CD4-positive, alpha-beta T cell (primary cell): ENCODE measurements at regions not wholly inside any gene's neighbourhood (a gene's known extent, or its start where the extent isn't known, plus 50 kb on each side); places are given as distances from the start of the nearest gene placed in this dataset.

Source experiments
- ATAC-seq: fragments of 200-7000 bp; cut with Tn5 transposase; one replicate; pipeline ENCODE4 v1.10.0; 2022; ENCODE audit warnings: mild to moderate bottlenecking; ENCODE audit not compliant: poor library complexity
- CTCF ChIA-PET: fragments of 350-600 bp; sonication (Branson Sonifier 250); formaldehyde crosslinking; loops from one replicate; lab custom pipeline; 2021; ENCODE audit warnings: antibody characterized with exemption, inconsistent platforms; lab: Charles Lee
- POLR2A ChIA-PET: fragments of 350-600 bp; sonication (Branson Sonifier 250); formaldehyde crosslinking; loops from one replicate; lab custom pipeline; 2021; ENCODE audit warnings: antibody characterized with exemption, inconsistent platforms; lab: Charles Lee
- DNase-seq, 14 experiments: peaks; one replicate each; pipeline ENCODE4 v3.0.0-alpha.2; 2013 to 2020; ENCODE audit warnings: mixed read lengths in 2 of 14
- H3K27ac ChIP-seq, 2 donors: one replicate each; pipeline versions ENCODE4 v1.5.1 to v1.7.0; 2013; ENCODE audit warnings: low read length in 2 of 2, low read depth in 1 of 2, mild to moderate bottlenecking in 1 of 2
- H3K27me3 ChIP-seq, 2 experiments: 1 replicate in 1 of 2; 2 replicates in 1 of 2; pipeline versions ENCODE4 v1.6.1 to v1.7.0; 2013; ENCODE audit warnings: low read length in 2 of 2, control low read depth in 1 of 2, mild to moderate bottlenecking in 1 of 2, moderate library complexity in 1 of 2; ENCODE audit not compliant: insufficient read depth in 2 of 2, control insufficient read depth in 1 of 2
- H3K36me3 ChIP-seq: one replicate; pipeline ENCODE4 v1.6.1; 2013; ENCODE audit warnings: low read length, control low read depth; ENCODE audit not compliant: insufficient read depth
- H3K4me1 ChIP-seq: one replicate; pipeline ENCODE4 v1.6.1; 2013; ENCODE audit warnings: low read length, control low read depth; ENCODE audit not compliant: insufficient read depth
- H3K4me3 ChIP-seq: one replicate; pipeline ENCODE4 v1.5.1; 2013; ENCODE audit warnings: mild to moderate bottlenecking, low read length, moderate library complexity
- H3K9me3 ChIP-seq, 2 experiments: 1 replicate in 1 of 2; 2 replicates in 1 of 2; pipeline versions ENCODE4 v1.6.1 to v1.7.0; 2013; ENCODE audit warnings: low read length in 2 of 2, mild to moderate bottlenecking in 2 of 2, control low read depth in 1 of 2, moderate library complexity in 1 of 2; ENCODE audit not compliant: control insufficient read depth in 1 of 2, insufficient read depth in 1 of 2
- H3K27ac Mint-ChIP-seq: one replicate; pipeline ENCODE4 v1.8.0; 2020; ENCODE audit warnings: mixed read lengths
- H3K27me3 Mint-ChIP-seq: one replicate; pipeline ENCODE4 v1.8.0; 2021; ENCODE audit warnings: mixed read lengths
- H3K36me3 Mint-ChIP-seq: one replicate; pipeline ENCODE4 v1.8.0; 2021; ENCODE audit warnings: low read depth, mixed read lengths
- H3K4me1 Mint-ChIP-seq: one replicate; pipeline ENCODE4 v1.8.0; 2021; ENCODE audit warnings: low read depth, mixed read lengths
- H3K4me3 Mint-ChIP-seq: one replicate; pipeline ENCODE4 v1.8.0; 2020; ENCODE audit warnings: mild to moderate bottlenecking, mixed read lengths
- H3K9me3 Mint-ChIP-seq: one replicate; pipeline ENCODE4 v1.8.0; 2020; ENCODE audit warnings: mixed read lengths
- CTCF ChIP-seq: fragments of 200-600 bp; IDR thresholded peaks from one replicate; pipeline ENCODE4 v1.8.0; 2022; ENCODE audit warnings: antibody characterized with exemption, mild to moderate bottlenecking
- intact Hi-C, 2 experiments: fragments of 100-400 bp; cut with DNase I in 1 of 2; cut with micrococcal nuclease in 1 of 2; formaldehyde crosslinking; loops; one replicate each; pipeline versions ENCODE4 v1.15.1 to v1.9.0; 2023 to 2025; cut with DNase I, micrococcal nuclease

- Histone ChIP-seq H3K27ac (no peak overlapping the region), H3K27me3 (no peaks in the 10 kb centered on the region), H3K4me1 (no peaks in the 10 kb centered on the region), H3K36me3 (no peaks in the 10 kb centered on the region), H3K4me3 (no peak overlapping the region), H3K9me3 (peaks cover 0 to 9% of the 10 kb centered on the region in 2 experiments)
- POLR2A ChIA-PET, result no interaction called here
- no peak for TF ChIP-seq CTCF
- DNase-seq (no peak), ATAC-seq (no peak)
- H3K27ac Mint-ChIP-seq, result no peak overlapping the region
- no peaks in the 10 kb centered on the region for H3K27me3 Mint-ChIP-seq
- no peaks in the 10 kb centered on the region for H3K9me3 Mint-ChIP-seq
- no peaks in the 10 kb centered on the region for H3K36me3 Mint-ChIP-seq
- H3K4me1 Mint-ChIP-seq, result no peaks in the 10 kb centered on the region
- CTCF ChIA-PET, result no interaction called here
- no peak overlapping the region for H3K4me3 Mint-ChIP-seq
- intact Hi-C loops, result no loop called here
These were observed 390.0 kb downstream of the MMUT start for GRCh38 chr6:49072885-49073620.

GRCh38 chr6:49072146-49072545 is 390.9 kb downstream of the MMUT start:
- TF ChIP-seq CTCF, result no peak
- H3K9me3 Mint-ChIP-seq, result no peaks in the 10 kb centered on the region
- no peak overlapping the region for H3K27ac Mint-ChIP-seq
- ChIA-PET POLR2A (no interaction called here), CTCF (no interaction called here)
- Histone ChIP-seq H3K4me1 (no peaks in the 10 kb centered on the region), H3K4me3 (no peak overlapping the region), H3K27ac (no peak overlapping the region), H3K27me3 (no peaks in the 10 kb centered on the region), H3K9me3 (peaks cover 0 to 9% of the 10 kb centered on the region in 2 experiments), H3K36me3 (no peaks in the 10 kb centered on the region)
- intact Hi-C loops, result no loop called here
- no peaks in the 10 kb centered on the region for H3K27me3 Mint-ChIP-seq
- no peaks in the 10 kb centered on the region for H3K4me1 Mint-ChIP-seq
- no peak overlapping the region for H3K4me3 Mint-ChIP-seq
- no peaks in the 10 kb centered on the region for H3K36me3 Mint-ChIP-seq
- DNase-seq, result no peak
- no peak for ATAC-seq

GRCh38 chr6:49070411-49070810 is 392.6 kb downstream of the MMUT start:
- H3K9me3 ChIP-seq, result peaks cover 0 to 9% of the 10 kb centered on the region in 2 experiments
- ATAC-seq (no peak), DNase-seq (no peak)
- H3K4me3 Mint-ChIP-seq, result no peak overlapping the region
- CTCF ChIA-PET, result no interaction called here
- peaks cover 3% of the 10 kb centered on the region for H3K9me3 Mint-ChIP-seq
- no peak overlapping the region for H3K27ac ChIP-seq
- no peaks in the 10 kb centered on the region for H3K4me1 ChIP-seq
- no peak overlapping the region for H3K4me3 ChIP-seq
- TF ChIP-seq CTCF, result no peak
- no peaks in the 10 kb centered on the region for H3K4me1 Mint-ChIP-seq
- POLR2A ChIA-PET, result no interaction called here
- no peaks in the 10 kb centered on the region for H3K36me3 ChIP-seq
- no peak overlapping the region for H3K27ac Mint-ChIP-seq
- H3K27me3 ChIP-seq, result no peaks in the 10 kb centered on the region
- H3K36me3 Mint-ChIP-seq, result no peaks in the 10 kb centered on the region
- no peaks in the 10 kb centered on the region for H3K27me3 Mint-ChIP-seq
- intact Hi-C loops, result no loop called here
